GM18868 (cell line): ENCODE measurements at regions not wholly inside any gene's neighbourhood (a gene's known extent, or its start where the extent isn't known, plus 50 kb on each side); places are given as distances from the start of the nearest gene placed in this dataset.

Source experiments
- ATAC-seq: cut with Tn5 transposase; IDR thresholded peaks from one replicate; pipeline ENCODE4 v1.9.1; 2021; ENCODE audit warnings: mild to moderate bottlenecking, moderate library complexity; ENCODE audit not compliant: unreplicated experiment

GRCh38 chr2:2839782-2840531 is 508.9 kb upstream of the MYT1L start:
- ATAC-seq = no peak

GRCh38 chr2:2839393-2839781 is 508.3 kb upstream of the MYT1L start:
- ATAC-seq = no peak

GRCh38 chr2:2838548-2838845 is 507.4 kb upstream of the MYT1L start:
- no peak for ATAC-seq

- no peak for ATAC-seq
Measured at GRCh38 chr2:2837746-2838547, 506.9 kb upstream of the MYT1L start.

- ATAC-seq = no peak
Measured at GRCh38 chr2:2836343-2837070, 505.4 kb upstream of the MYT1L start.

- ATAC-seq = no peak
Measured at GRCh38 chr2:2834516-2835254, 503.6 kb upstream of the MYT1L start.

GRCh38 chr2:2834105-2834504 is 503.0 kb upstream of the MYT1L start:
- ATAC-seq = no peak

- ATAC-seq = no peak
Measured at GRCh38 chr2:2832657-2833056, 501.6 kb upstream of the MYT1L start.

GRCh38 chr2:2831633-2832032 is 500.6 kb upstream of the MYT1L start:
- ATAC-seq = no peak

GRCh38 chr2:2830576-2830975 is 499.5 kb upstream of the MYT1L start:
- ATAC-seq = no peak

GRCh38 chr2:2828774-2829368 is 497.8 kb upstream of the MYT1L start:
- ATAC-seq = no peak

GRCh38 chr2:2827761-2828221 is 496.7 kb upstream of the MYT1L start:
- no peak for ATAC-seq

- no peak for ATAC-seq
Measured at GRCh38 chr2:2827046-2827636, 496.1 kb upstream of the MYT1L start.

GRCh38 chr2:2826621-2827020 is 495.5 kb upstream of the MYT1L start:
- ATAC-seq = no peak

GRCh38 chr2:2826209-2826551 is 495.1 kb upstream of the MYT1L start:
- ATAC-seq = no peak

GRCh38 chr2:2825516-2826208 is 494.6 kb upstream of the MYT1L start:
- no peak for ATAC-seq

- no peak for ATAC-seq
Measured at GRCh38 chr2:2825062-2825461, 494.0 kb upstream of the MYT1L start.

GRCh38 chr2:2824588-2824987 is 493.5 kb upstream of the MYT1L start:
- ATAC-seq = no peak

- no peak for ATAC-seq
Measured at GRCh38 chr2:2823061-2823753, 492.1 kb upstream of the MYT1L start.
